Brain pericyte (primary cell): ENCODE measurements at regions not wholly inside any gene's neighbourhood (a gene's known extent, or its start where the extent isn't known, plus 50 kb on each side); places are given as distances from the start of the nearest gene placed in this dataset.
A peak's percentile ranks its signal among the peaks of the same experiment; 100 is the strongest.
"Not testable (repeated sequence)": the region's sequence is repeated elsewhere in the genome, so short reads cannot be mapped to it uniquely, and the experiment has no call there.

Experiments
- DNase-seq: peaks from one replicate; pipeline ENCODE4 v3.0.0-alpha.2; 2012; ENCODE audit warnings: low read depth, low spot score

DNA sequence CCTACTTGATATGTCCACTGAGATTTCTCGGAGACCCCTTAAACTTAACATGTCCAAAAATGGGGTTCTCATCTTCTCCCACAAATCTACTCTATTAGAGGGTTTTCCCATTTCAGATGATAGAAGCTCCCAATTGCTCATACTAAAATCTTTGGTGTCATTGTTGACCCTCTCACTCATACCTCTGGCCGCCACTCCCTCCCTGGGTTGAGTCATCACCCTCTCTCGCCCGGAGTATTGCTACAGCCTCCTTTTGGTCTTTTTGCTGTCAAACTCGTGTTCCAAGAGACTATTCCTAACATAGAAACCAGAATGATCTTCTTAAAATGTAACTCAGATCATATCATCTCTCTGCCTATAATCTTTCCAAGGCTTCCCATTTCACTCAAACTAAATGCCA is 91.0 kb upstream of the GNAQ start:
- no peak for DNase-seq

DNA sequence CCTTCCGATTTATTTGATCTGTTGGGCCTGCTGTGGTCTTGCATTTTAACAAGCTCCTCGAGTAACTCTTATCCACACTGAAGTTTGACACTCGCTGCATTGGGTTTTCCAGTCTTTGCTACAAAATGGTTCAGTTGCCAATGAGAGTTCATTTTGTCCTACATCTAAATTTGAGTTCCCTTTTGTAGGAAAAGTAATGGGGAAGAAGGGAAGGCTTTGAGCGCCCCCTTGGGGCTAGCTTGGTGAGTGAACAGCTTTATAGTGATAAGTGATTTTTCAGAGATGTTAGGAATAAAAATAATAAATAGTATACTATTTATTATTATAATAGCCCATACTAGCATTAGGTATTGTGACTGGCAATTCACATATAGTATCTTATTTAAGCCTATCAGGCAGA is 89.9 kb upstream of the GNAQ start:
- peak; percentile 4 for DNase-seq

DNA sequence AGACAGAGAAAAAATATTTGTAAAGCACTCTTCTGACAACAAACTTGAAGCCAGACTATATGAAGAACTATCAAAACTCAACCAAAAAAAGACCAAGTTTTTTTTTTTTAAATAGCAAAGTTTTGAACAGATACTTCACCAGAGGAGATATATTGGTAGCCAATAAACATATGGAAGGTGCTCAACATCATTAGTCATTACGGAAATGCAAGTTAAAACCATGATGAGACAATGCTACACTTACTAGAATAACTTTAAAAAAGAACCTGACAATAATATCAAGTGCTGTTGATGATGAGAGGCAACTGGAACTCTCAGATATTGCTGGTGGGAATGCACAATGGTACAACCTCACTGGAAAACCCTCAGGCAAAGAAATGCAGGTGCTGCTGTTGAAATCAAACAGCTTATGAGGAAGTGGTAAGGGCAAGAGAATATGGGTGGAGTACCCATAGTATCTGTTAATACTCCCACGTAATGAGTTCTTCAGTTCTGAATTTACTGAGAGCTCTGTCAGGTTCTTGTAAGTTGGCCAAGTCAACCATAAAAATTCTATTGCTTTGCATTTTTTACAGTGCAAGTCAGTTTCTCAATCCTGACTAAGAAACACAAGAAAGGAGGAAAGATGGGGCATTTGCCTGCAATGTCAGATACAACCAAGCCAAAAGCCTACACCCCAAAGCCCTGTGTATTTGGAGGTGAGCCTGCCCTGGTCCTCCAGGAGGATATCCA is 87.3 kb upstream of the GNAQ start:
- no peak for DNase-seq

DNA sequence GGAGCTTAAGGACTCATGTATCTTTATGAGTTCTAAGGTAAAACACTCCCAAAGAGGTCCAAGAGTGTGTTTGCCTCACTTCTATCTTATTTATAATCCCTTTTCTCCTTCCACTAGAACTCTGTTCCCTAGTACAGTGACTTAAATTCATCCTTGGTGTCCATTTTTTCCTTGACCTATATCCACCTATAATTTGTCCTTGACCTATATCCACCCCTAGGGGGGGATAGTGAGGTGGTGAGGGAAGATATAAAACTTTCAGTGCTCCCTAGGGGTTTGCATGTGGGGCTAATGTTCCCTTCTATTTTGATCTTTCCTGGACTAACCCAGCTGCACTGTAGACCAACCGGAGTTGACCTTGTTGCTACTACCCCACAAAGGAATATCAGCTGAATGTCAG is 83.5 kb upstream of the GNAQ start:
- DNase-seq = no peak

DNA sequence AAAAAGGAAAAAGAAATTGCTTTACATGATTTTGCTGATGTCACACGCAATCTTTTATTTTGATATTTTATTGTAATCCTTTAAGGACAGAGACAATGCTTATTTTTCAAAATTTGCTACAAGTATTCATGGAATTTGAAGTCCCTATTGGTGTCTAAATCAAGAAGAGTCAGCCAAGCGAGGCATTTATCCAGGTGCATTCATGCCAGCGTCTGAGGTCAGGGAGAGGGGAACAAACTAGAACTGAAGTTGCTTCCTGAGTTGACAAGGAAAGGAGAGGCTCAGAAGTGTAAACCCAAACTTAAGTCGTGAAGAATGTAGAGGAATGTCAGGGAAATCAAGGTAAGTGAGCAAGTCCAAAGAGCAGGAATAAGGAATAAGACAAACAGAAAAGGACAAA is 83.0 kb upstream of the GNAQ start:
- DNase-seq = no peak

DNA sequence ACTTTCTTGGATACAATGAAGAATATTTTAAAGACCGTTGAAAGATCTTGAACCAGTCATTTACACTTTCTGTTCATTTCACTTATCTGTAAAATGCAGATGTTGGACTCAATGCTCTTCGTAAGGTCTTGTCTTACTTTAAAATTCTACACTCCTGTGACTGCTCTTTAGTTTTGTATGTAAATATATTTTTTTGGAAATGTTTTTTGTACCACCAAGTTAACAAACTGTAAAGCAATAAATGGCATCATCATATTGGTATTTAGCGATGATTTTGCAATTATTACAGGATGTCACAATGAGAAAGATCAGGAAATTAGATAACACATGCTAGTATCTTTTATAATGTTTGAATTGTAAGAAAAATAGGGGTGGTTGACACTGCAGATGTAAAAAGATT is 80.8 kb upstream of the GNAQ start:
- no peak for DNase-seq

DNA sequence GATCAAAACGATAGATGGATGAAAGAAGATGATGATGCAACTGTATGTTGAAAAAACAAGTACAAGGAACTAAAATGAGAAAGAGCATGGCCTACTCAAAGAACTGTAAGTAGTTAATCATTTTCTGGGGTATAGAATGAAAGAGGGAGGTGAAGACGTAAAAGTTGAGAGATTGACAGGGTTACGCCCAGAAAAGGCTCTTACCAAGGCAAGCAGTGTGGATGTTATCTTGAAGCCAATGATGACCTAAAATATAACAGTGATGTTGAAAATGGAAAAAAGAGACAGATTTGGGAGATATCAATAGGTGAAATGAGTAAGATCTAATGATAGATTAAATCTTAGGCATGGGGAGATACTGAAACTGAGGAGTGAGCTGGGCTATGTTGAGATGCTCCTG is 80.4 kb upstream of the GNAQ start:
- DNase-seq = no peak

DNA sequence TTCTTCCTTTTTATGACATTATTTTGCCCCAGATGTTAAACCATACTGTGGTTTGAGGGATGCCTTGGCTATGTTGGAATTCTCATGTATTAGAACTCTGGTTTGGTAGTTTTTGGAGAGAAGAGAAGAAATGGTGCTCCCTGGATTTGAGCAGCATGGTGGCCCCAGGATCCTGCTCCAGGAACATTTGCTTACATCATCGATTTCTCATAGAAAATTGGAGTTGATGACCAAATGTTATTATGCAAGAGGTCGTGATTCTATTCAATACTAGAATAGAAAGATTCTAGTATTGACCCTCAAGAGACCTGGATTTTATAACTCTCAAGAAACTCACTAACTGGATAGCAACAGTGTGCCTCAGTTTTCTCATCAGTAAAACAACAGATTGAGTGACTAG is 77.5 kb upstream of the GNAQ start:
- no peak for DNase-seq

DNA sequence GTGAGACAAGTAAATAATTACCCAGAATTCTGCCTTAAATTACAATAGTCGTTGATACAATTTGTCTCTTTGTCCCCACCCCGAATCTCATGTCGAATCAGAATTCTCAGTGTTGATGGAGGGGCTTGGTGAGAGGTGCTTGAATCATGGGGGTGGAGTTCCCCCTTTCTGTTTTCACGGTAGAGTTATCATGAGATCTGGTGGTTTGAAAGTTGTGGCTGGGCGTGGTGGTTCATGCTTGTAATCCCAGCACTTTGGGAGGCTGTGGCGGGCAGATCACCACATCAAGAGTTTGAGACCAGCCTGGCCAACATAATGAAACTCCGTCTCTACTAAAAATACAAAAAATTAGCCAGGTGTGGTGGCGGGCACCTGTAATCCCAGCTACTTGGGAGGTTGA is 75.0 kb upstream of the GNAQ start:
- not testable (repeated sequence) for DNase-seq

DNA sequence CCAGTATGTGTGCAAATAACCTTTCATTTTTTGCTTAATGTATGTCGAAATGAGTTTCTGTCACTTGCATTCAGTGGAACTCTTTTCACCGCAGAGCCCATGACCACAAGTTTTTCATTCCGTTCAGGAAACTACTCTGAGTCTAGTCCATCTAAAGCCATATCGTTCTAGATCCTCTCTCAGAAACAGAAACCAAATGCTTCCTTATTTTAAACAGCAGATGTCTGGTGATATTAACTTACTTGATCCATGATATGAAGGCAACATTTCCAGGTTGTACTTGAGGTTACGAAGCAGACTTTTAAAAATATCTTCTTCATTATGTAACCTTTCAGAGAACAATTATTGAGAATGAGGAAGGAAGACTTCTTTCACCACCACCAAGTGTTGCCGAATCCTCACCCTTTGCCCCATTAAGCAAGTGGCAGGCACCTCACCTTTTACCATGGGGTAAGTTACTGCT is 72.4 kb upstream of the GNAQ start:
- no peak for DNase-seq

DNA sequence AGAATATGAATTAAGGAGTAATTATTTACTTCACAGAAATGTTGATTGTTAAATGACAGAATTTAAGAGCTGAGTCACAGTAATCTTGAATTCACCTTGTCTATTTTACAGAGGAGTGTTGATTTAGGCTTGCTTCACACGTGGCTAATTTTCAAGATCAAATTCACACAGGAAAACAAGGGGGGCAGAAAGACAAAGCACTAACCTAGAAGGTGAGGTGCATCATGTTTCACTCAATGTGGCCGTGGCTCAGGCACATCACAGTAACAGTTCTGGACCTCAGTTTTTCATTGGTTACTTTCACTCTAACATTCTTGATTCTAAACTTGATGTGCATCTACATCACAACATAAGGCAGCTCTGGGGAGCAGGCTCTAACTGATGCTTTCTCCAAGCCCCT is 69.6 kb upstream of the GNAQ start:
- DNase-seq = no peak

DNA sequence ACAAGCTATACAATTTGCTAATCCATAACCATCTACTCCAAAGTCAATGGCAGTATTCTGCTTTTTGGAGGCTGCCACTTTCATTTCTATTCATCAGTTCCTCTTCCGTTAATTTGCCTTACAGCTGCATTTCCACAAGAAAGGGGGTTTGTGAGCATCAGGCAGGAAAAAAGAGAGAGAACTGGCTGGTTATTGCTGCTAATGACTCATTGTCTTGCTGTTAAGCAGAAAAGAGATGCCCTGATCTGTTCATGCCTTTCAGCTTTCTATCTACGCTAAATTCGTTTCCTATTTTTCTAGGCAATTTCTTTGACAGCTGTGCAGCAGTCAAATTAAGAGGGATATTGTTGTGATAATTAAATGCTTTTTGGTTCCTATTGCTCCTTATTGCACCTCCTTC is 65.9 kb upstream of the GNAQ start:
- no peak for DNase-seq

DNA sequence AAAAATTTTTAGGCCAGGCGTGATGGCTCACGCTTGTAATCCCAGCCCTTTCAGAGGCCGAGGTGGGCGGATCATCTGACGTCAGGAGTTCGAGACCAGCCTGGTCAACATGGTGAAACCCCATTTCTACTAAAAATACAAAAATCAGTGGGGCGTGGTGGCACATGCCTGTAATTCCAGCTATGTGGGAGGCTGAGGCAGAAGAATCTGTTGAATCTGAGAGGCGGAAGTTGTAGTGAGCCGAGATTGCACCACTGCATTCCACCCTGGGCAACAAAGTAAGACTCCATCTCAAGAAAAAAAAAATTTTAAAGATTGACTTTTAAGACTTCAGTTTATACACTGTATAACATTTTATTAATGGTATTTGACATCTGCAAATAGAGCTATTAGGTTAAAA is 60.1 kb upstream of the GNAQ start:
- no peak for DNase-seq

DNA sequence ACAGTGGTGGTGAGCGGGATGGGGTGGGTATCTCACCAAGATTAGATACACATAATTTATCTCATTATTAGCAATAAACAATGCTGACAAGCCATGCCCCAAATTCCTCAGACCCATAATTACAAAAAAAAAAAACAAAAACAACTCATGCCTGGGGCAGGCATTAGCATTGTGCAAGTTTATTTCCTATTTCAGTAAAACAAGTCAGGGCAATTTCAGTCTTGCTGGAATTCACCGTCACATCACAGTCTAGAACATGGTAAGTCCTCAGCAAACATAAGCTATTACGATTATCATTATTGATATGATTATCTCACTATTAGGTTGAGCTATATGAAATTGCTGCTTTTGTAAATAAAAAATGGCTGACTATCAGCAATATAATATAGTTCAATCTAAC is 57.5 kb upstream of the GNAQ start:
- no peak for DNase-seq

DNA sequence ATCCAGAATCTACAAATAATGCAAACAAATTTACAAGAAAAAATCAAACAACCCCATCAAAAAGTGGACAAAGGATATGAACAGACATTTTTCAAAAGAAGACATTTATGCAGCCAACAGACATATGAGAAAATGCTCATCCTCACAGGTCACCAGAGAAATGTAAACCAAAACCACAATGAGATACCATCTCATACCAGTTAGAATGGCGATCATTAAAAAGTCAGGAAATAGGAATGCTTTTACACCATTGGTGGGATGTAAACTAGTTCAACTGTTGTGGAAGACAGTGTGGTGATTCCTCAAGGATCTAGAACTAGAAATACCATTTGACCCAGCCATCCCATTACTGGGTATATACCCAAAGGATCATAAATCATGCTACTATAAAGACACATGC is 56.6 kb upstream of the GNAQ start:
- DNase-seq = not testable (repeated sequence)
